ENCODE measurements at regions not wholly inside any gene's neighbourhood (a gene's known extent, or its start where the extent isn't known, plus 50 kb on each side); places are given as distances from the start of the nearest gene placed in this dataset.
"Not testable (repeated sequence)": the region's sequence is repeated elsewhere in the genome, so short reads cannot be mapped to it uniquely, and the experiment has no call there.

GRCh38 chr11:115605397-115605796, 101.2 kb upstream of the CADM1 start:
- DNase-seq (ENCODE audit: low spot score): not testable (repeated sequence)

GRCh38 chr11:115599125-115599524, 94.9 kb upstream of the CADM1 start:
- no peak for DNase-seq (ENCODE audit: low spot score)

- no peak for DNase-seq (ENCODE audit: low spot score)
Observed at GRCh38 chr11:115598257-115598901, 94.2 kb upstream of the CADM1 start.

- no peak for DNase-seq (ENCODE audit: low spot score)
Observed at GRCh38 chr11:115591380-115591779, 87.2 kb upstream of the CADM1 start.

- DNase-seq (ENCODE audit: low spot score): no peak
Observed at GRCh38 chr11:115590254-115590653, 86.0 kb upstream of the CADM1 start.

- DNase-seq (ENCODE audit: low spot score): no peak
Observed at GRCh38 chr11:115587718-115588342, 83.6 kb upstream of the CADM1 start.

GRCh38 chr11:115585361-115586024, 81.3 kb upstream of the CADM1 start:
- DNase-seq (ENCODE audit: low spot score): no peak

- DNase-seq (ENCODE audit: low spot score): no peak
Observed at GRCh38 chr11:115581871-115582639, 77.8 kb upstream of the CADM1 start.

- DNase-seq (ENCODE audit: low spot score): no peak
Observed at GRCh38 chr11:115580927-115581680, 76.9 kb upstream of the CADM1 start.

- no peak for DNase-seq (ENCODE audit: low spot score)
Observed at GRCh38 chr11:115580416-115580815, 76.2 kb upstream of the CADM1 start.

GRCh38 chr11:115579181-115579825, 75.1 kb upstream of the CADM1 start:
- no peak for DNase-seq (ENCODE audit: low spot score)

GRCh38 chr11:115578275-115578674, 74.1 kb upstream of the CADM1 start:
- DNase-seq (ENCODE audit: low spot score): no peak

GRCh38 chr11:115577701-115578100, 73.5 kb upstream of the CADM1 start:
- no peak for DNase-seq (ENCODE audit: low spot score)

- no peak for DNase-seq (ENCODE audit: low spot score)
Observed at GRCh38 chr11:115576606-115577380, 72.6 kb upstream of the CADM1 start.

GRCh38 chr11:115572551-115572950, 68.3 kb upstream of the CADM1 start:
- no peak for DNase-seq (ENCODE audit: low spot score)

- DNase-seq (ENCODE audit: low spot score): no peak
Observed at GRCh38 chr11:115566180-115566764, 62.1 kb upstream of the CADM1 start.

GRCh38 chr11:115564851-115565250, 60.6 kb upstream of the CADM1 start:
- no peak for DNase-seq (ENCODE audit: low spot score)

GRCh38 chr11:115561116-115561515, 56.9 kb upstream of the CADM1 start:
- DNase-seq (ENCODE audit: low spot score): no peak

GRCh38 chr11:115558635-115559034, 54.4 kb upstream of the CADM1 start:
- no peak for DNase-seq (ENCODE audit: low spot score)

GRCh38 chr11:115557681-115558080, 53.5 kb upstream of the CADM1 start:
- DNase-seq (ENCODE audit: low spot score): no peak

Measured in NAMALWA (cell line).